Motor neuron (in vitro differentiated cells): ENCODE measurements at regions not wholly inside any gene's neighbourhood (a gene's known extent, or its start where the extent isn't known, plus 50 kb on each side); places are given as distances from the start of the nearest gene placed in this dataset.
"Not testable (repeated sequence)": the region's sequence is repeated elsewhere in the genome, so short reads cannot be mapped to it uniquely, and the experiment has no call there.

Source experiments
- ATAC-seq, 8 experiments: fragments of 200-7000 bp; cut with Tn5 transposase; replicated peaks in 6 of 8; 2 replicates each; pipeline ENCODE4 v1.8.0; 2021; ENCODE audit warnings: mild to moderate bottlenecking in 8 of 8, moderate library complexity in 8 of 8
- H3K27ac ChIP-seq, 2 donors: fragments of 250-450 bp; sonication (Bioruptor Pico); 2 replicates each; pipeline ENCODE4 v1.9.0; 2021; ENCODE audit warnings: antibody characterized with exemption in 2 of 2, mild to moderate bottlenecking in 2 of 2, moderate library complexity in 1 of 2
- H3K4me1 ChIP-seq, 2 donors: fragments of 250-450 bp; sonication (Bioruptor Pico); replicated peaks in 1 of 2; 2 replicates each; pipeline ENCODE4 v1.6.1; 2021; ENCODE audit warnings: antibody characterized with exemption in 2 of 2, mild to moderate bottlenecking in 2 of 2, moderate library complexity in 1 of 2
- H3K4me3 ChIP-seq, 5 donors: fragments of 250-450 bp; sonication (Bioruptor Pico); 2 replicates each; pipeline ENCODE4 v1.9.0; 2021; ENCODE audit warnings: antibody characterized with exemption in 5 of 5, mild to moderate bottlenecking in 5 of 5, moderate library complexity in 4 of 5
- WGBS, 10 experiments: fragments of 450-650 bp; shearing (Covaris generic); methylation state at CpG; one replicate each; pipeline ENCODE4 v1.0.0; 2022; 5-methylcytosine and 5-hydroxymethylcytosine counted together
- in situ Hi-C, 9 experiments: fragments of 400-800 bp; cut with MboI; loops; one replicate each; pipeline ENCODE4 v1.15.0; 2021; ENCODE audit warnings: low sequenced_read_pairs in 9 of 9, low pct_unique_long_range_greater_than_20kb in 2 of 9; ENCODE audit not compliant: unreplicated experiment in 9 of 9

- H3K27ac ChIP-seq, in situ Hi-C loops, H3K4me3 ChIP-seq, ATAC-seq, H3K4me1 ChIP-seq: not testable (repeated sequence)
- 10% methylated on average over 2 of the region's 31 CpGs; no CpG with 5 or more reads in 9 of the 10 experiments for WGBS, 10 experiments
These were observed 221.3 kb downstream of the TMEM121 start for GRCh38 chr14:105747503-105748203.

- H3K4me1 ChIP-seq, result no peaks in the 10 kb centered on the region
- peak in 4 of 8 experiments; percentile 60 to 96 (median 90) for ATAC-seq
- in situ Hi-C loops, result no loop called here
- WGBS, 10 experiments, result 0 to 40% methylated on average over 1 to 2 of the region's 5 CpGs; no CpG with 5 or more reads in 8 of the 10 experiments
- no peak overlapping the region for H3K27ac ChIP-seq
- H3K4me3 ChIP-seq, result no peak overlapping the region
These were observed 221.8 kb downstream of the TMEM121 start for GRCh38 chr14:105748204-105748578.

GRCh38 chr14:105748710-105749109, 222.3 kb downstream of the TMEM121 start:
- in situ Hi-C loops, result not testable (repeated sequence)

GRCh38 chr14:105749870-105750541, 223.6 kb downstream of the TMEM121 start:
- in situ Hi-C loops, H3K4me3 ChIP-seq, H3K27ac ChIP-seq, H3K4me1 ChIP-seq, ATAC-seq: not testable (repeated sequence)
- no CpG with 5 or more reads among the region's 19 CpGs for WGBS, 10 experiments

More at GRCh38 chr14:105748710-105749109, 222.3 kb downstream of the TMEM121 start:
- not testable (repeated sequence) for H3K27ac ChIP-seq, H3K4me3 ChIP-seq, ATAC-seq, H3K4me1 ChIP-seq
- WGBS, 10 experiments, result 0 to 28% (median 10%) methylated on average over 1 to 3 of the region's 6 CpGs; no CpG with 5 or more reads in 4 of the 10 experiments

GRCh38 chr14:105751291-105751751, 224.9 kb downstream of the TMEM121 start:
- in situ Hi-C loops, H3K4me1 ChIP-seq, H3K27ac ChIP-seq, H3K4me3 ChIP-seq, ATAC-seq: not testable (repeated sequence)
- 43% methylated on average over 4 of the region's 18 CpGs; no CpG with 5 or more reads in 9 of the 10 experiments for WGBS, 10 experiments

GRCh38 chr14:105752420-105752819, 226.0 kb downstream of the TMEM121 start:
- ATAC-seq, H3K4me3 ChIP-seq, H3K27ac ChIP-seq, in situ Hi-C loops, H3K4me1 ChIP-seq: not testable (repeated sequence)
- WGBS, 10 experiments, result no CpG with 5 or more reads among the region's 7 CpGs

- WGBS, 10 experiments, result 73 to 90% methylated on average over 2 to 5 of the region's 18 CpGs; no CpG with 5 or more reads in 8 of the 10 experiments
- H3K4me3 ChIP-seq, result no peak overlapping the region
- in situ Hi-C loops, result no loop called here
- no peak for ATAC-seq
- no peaks in the 10 kb centered on the region for H3K4me1 ChIP-seq
- no peak overlapping the region for H3K27ac ChIP-seq
These were observed 234.4 kb downstream of the TMEM121 start for GRCh38 chr14:105760691-105761344.

- H3K4me1 ChIP-seq, ATAC-seq, in situ Hi-C loops, H3K4me3 ChIP-seq, H3K27ac ChIP-seq: not testable (repeated sequence)
- WGBS, 10 experiments, result 0% methylated on average over 1 to 2 of the region's 5 CpGs; no CpG with 5 or more reads in 8 of the 10 experiments
These were observed 235.0 kb downstream of the TMEM121 start for GRCh38 chr14:105761345-105761740.

GRCh38 chr14:105761842-105762241, 235.5 kb downstream of the TMEM121 start:
- in situ Hi-C loops, result no loop called here
- no peak overlapping the region for H3K27ac ChIP-seq
- ATAC-seq, result no peak
- WGBS, 10 experiments, result 37 to 43% methylated on average over 3 to 5 of the region's 9 CpGs; no CpG with 5 or more reads in 8 of the 10 experiments
- H3K4me3 ChIP-seq, result no peak overlapping the region
- no peaks in the 10 kb centered on the region for H3K4me1 ChIP-seq

- H3K4me3 ChIP-seq, ATAC-seq, H3K4me1 ChIP-seq, H3K27ac ChIP-seq, in situ Hi-C loops: not testable (repeated sequence)
- WGBS, 10 experiments, result no CpG with 5 or more reads among the region's 11 CpGs
These were observed 235.9 kb downstream of the TMEM121 start for GRCh38 chr14:105762262-105762661.

GRCh38 chr14:105764254-105764901, 238.0 kb downstream of the TMEM121 start:
- in situ Hi-C loops, H3K27ac ChIP-seq, ATAC-seq, H3K4me3 ChIP-seq, H3K4me1 ChIP-seq: not testable (repeated sequence)
- no CpG with 5 or more reads among the region's 35 CpGs for WGBS, 10 experiments

- H3K4me1 ChIP-seq, in situ Hi-C loops, ATAC-seq, H3K4me3 ChIP-seq, H3K27ac ChIP-seq: not testable (repeated sequence)
- WGBS, 10 experiments, result 20% methylated on average over 1 of the region's 23 CpGs; no CpG with 5 or more reads in 9 of the 10 experiments
These were observed 238.9 kb downstream of the TMEM121 start for GRCh38 chr14:105765072-105765825.
